HG03460 (cell line): ENCODE measurements at regions not wholly inside any gene's neighbourhood (a gene's known extent, or its start where the extent isn't known, plus 50 kb on each side); places are given as distances from the start of the nearest gene placed in this dataset.
"Not testable (repeated sequence)": the region's sequence is repeated elsewhere in the genome, so short reads cannot be mapped to it uniquely, and the experiment has no call there.

ENCODE experiments used
- ATAC-seq: cut with Tn5 transposase; IDR thresholded peaks from one replicate; pipeline ENCODE4 v1.9.1; 2021; ENCODE audit not compliant: unreplicated experiment

DNA sequence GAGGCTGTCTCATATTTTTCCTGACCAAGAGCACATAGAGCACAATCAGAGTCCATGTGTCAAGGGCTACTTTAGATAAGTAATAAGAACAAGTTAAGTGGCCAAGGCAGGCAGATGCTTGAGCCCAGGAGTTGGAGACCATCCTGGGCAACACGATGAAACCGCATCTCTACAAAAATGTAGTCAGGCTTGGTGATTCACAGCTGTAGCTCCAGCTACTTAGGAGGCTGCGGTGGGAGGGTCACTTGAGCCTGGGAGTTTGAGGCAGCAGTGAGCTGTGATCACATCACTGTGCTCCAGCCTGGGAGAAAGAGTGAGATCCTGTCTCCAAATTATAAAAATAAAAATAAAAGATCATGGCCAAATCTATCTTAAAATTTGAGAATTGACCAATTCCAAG, 767.9 kb upstream of the CTNND2 start:
- ATAC-seq, result no peak

DNA sequence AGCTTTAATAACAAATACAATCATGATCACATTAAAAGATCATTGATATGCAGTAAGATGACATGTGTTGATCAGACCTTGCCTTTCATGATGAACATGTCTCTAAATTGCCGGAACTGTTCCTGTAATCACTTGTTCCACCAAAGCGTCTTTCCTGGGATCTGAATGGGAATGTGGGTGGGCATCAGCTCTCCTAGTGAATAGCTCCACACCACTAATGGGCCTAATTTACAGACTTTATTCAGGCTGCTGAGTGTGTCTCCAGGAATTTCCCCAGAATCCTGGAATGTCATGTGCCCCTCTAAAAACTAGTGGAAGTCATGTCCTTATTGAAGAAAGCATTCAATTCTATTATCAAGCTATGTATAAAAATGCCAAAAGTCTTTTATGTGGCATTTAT, 765.1 kb upstream of the CTNND2 start:
- no peak for ATAC-seq

GRCh38 chr5:12668564-12668963, 764.3 kb upstream of the CTNND2 start:
- no peak for ATAC-seq

DNA sequence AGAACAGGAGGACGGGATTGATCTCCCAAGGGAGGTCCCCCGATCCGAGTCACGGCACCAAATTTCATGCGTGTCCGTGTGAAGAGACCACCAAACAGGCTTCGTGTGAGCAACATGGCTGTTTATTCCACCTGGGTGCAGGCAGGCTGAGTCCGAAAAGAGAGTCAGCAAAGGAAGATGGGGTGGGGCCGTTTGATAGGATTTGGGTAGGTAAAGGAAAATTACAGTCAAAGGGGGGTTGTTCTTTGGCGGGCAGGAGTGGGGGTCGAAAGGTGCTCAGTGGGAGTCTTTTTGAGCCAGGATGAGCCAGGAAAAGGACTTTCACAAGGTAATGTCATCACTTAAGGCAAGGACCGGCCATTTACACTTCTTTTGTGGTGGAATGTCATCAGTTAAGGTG, 763.6 kb upstream of the CTNND2 start:
- ATAC-seq, result not testable (repeated sequence)

- ATAC-seq, result not testable (repeated sequence)
Measured at GRCh38 chr5:12665772-12666171, 761.5 kb upstream of the CTNND2 start.

DNA sequence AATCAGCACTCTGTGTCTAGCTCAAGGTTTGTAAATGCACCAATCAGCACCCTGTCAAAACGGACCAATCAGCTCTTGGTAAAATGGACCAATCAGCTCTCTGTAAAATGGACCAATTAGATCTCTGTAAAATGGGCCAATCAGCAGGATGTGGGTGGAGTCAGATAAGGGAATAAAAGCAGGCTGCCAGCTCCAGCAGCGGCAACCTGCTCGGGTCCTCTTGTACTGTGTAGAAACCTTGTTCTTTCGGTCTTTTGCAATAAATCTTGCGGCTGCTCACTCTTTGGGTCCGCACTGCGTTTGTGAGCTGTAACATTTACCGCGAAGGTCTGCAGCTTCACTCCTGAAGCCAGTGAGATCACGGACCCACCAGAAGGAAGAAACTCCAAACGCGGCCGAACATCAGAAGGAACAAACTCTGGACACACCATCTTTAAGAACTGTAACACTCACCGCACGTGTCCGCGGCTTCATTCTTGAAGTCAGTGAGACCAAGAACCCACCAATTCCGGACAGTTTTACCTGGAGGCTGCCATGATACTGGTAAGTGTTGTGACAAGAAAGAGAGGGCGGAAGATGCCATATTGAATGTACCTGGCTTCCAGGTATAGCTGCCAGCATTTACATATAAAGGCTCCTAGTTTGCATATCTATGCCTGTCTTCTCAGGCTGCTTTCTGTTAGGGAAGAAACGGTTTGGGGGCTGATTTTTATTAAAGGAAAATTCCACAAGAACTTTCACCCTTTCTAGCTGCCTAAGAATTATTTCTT, 758.5 kb upstream of the CTNND2 start:
- no peak for ATAC-seq

GRCh38 chr5:12661617-12662370, 757.5 kb upstream of the CTNND2 start:
- ATAC-seq, result no peak

DNA sequence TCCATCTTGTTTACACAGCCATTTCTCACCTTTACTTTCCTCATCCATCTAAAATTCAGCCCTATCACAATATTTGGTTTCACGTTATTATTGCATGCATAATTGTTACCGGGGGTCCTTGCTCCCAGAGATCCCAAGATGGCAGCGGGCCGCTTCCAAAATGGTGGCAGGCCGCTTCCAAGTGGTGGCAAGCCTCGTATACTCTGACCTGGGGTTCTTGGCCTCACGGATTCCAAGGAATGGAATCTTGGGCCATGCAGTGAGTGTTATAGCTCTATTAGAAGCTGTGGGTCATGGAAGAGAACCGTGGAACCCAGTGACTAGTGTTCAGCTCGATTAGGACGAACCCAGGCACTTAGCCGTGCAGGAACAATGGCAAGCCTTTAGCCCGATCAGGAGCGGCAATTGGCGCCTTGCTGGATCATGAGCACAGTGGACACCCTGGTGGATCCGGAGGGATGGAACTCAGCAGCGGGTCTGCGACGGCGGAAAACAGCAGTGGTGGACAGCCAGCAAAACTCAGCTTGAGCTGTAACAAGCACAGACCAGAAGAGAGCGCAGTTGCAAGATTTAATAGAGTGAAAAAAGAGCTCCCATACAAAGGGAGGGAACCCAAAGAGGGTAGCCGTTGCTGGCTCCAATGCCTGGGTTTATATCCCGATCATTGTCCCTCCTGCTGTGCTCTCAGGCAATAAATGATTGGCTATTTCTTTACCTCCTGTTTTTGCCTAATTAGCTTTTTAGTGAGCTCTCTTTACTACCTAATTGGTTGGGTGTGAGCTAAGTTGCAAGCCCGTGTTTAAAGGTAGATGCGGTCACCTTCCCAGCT, 756.2 kb upstream of the CTNND2 start:
- ATAC-seq, result not testable (repeated sequence)

DNA sequence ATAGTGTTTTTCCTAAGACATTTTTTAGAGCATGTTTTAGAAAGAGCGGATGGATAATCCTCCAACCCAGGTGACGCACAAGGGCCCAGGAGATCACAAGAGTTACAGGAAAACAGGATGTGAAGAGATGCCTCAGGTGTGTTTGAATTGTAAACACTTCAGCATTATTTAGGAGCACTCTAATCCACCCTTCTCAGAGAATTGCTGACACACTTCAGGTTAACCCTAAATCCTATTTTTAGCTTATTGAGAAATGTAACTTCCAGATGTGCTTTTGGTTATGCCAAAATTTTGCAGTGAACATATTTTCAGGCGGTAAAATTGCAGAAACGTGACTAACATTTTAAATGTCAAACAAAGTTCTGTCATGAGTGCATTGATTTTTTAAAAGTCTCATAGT, 755.4 kb upstream of the CTNND2 start:
- no peak for ATAC-seq

DNA sequence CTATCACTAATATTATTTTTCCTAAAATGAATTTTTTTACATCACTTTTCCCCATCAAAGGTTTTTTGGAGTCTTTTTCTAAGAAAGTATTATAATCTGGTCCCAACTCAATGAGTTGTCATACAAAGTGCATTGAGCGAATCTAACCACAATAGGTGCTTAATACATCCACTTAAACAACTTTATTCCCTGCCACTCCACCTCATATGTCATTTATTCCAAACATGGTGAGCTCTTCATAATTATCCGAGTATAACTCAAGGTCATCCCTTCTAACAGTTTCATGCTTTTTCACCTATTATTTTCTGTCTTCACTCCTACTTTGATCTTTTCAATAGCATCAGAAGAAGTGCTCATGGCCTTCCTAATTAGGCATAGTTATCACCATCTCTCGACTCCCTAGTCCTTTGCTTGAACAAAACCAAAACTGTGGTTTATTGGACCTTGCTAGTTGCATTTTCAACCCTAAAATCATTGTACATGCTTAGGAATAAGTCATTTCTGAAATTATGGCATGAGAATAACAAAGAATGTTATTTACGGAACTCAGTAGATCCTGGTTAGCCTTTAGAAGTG, 754.7 kb upstream of the CTNND2 start:
- no peak for ATAC-seq

GRCh38 chr5:12657914-12658474, 753.7 kb upstream of the CTNND2 start:
- ATAC-seq, result not testable (repeated sequence)

DNA sequence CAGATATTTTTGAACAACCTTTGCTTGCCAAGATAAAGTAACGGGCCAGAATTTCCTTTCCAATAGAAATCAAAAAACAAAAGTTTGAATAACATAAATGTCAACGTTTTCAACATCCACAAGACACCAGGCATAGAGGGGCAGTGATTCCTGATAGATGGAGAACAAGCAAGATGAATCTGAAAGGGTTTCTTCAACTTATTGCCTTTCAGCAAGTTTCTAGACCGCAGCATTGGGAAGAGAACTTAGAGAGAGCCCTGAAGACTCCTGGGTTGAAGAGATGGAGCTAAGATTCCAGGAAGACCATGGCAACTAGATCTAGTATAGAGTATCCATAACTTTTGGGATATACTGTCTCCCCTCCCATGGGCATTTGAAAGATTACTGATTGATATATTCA, 751.4 kb upstream of the CTNND2 start:
- no peak for ATAC-seq

- ATAC-seq, result no peak
Measured at GRCh38 chr5:12652201-12652600, 748.0 kb upstream of the CTNND2 start.

GRCh38 chr5:12648558-12648957, 744.3 kb upstream of the CTNND2 start:
- ATAC-seq, result no peak

DNA sequence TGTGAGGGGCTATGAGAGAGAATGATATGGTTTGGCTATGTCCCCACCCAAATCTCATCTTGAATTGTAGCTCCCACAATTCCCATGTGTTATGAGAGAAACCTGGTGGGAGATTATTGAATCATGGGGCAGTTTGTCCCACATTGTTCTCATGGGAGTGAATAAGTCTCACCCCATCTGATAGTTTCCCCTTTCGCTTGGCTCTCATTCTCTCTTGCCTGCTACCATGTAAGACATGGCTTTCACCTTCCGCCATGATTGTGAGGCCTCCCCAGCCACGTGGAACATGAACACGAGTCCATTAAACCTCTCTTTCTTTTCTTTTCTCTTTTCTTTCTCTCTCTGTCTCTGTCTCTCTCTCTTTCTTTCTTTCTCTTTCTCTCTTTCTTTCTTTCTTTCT, 743.4 kb upstream of the CTNND2 start:
- no peak for ATAC-seq

DNA sequence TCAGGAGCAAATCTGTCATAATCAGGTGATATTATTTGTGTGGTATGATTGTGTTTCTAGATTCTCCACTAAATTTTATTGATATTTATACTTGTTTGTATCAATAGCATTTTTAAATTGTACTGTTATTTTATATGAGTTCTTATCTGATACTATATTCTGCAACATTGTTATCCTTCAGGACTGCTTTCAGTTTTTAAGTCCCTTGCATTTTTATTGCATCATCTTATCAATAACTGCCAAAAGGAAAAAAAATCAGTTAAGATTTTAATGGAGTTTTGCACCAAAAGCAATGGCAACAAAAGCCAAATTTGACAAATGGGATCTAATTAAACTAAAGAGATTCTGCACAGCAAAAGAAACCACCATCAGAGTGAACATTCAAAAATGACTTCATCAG, 741.3 kb upstream of the CTNND2 start:
- no peak for ATAC-seq

DNA sequence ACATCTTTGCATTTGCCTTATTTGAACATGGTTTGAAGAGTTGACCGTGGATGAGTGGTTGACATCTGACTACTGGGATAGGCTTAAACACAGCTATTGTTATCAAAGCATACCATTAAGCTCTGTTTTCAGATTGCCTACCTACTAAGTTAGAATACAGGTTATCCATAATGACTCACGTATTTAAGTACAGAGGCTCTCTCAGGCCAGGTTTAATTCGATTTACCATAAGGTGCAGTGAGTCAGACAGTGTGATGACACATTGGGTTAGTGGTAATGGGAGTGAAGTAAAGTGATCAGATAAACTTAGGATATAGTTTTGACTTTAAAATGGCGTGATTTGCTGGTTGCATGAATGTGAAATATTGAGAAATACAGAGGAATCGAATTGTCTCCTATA, 732.0 kb upstream of the CTNND2 start:
- no peak for ATAC-seq

- ATAC-seq, result no peak
Measured at GRCh38 chr5:12626556-12626955, 722.3 kb upstream of the CTNND2 start.

- ATAC-seq, result no peak
Measured at GRCh38 chr5:12625667-12626263, 721.5 kb upstream of the CTNND2 start.

- no peak for ATAC-seq
Measured at GRCh38 chr5:12624776-12625560, 720.7 kb upstream of the CTNND2 start.
